GM18873 (cell line): ENCODE measurements at regions not wholly inside any gene's neighbourhood (a gene's known extent, or its start where the extent isn't known, plus 50 kb on each side); places are given as distances from the start of the nearest gene placed in this dataset.

Source experiments
- ATAC-seq: cut with Tn5 transposase; IDR thresholded peaks from one replicate; pipeline ENCODE4 v1.9.1; 2021; ENCODE audit warnings: mild to moderate bottlenecking, moderate library complexity, moderate number of reproducible peaks; ENCODE audit not compliant: unreplicated experiment, low FRiP score

DNA sequence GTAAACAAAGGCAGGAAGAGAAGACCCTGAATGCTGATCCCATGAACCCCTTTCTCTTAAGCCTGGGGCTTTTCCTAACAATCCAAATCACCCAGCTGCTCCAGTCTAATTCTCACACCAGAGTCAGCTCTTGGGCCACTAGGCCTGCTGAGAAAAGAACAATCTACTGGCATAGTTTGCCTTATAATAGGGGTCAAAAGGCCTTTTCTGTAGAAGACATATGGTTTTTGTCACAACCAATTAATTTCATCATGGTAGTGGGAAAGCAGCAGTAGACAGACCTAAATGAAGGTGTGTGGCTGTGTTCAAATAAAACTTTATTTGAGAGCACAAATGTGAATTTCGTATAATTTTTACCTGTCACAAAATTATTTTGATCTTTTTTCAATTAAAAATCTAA lies 994.7 kb upstream of the EPHA7 start:
- no peak for ATAC-seq

- ATAC-seq = no peak
These were observed 982.0 kb upstream of the EPHA7 start for GRCh38 chr6:94401311-94401710.

DNA sequence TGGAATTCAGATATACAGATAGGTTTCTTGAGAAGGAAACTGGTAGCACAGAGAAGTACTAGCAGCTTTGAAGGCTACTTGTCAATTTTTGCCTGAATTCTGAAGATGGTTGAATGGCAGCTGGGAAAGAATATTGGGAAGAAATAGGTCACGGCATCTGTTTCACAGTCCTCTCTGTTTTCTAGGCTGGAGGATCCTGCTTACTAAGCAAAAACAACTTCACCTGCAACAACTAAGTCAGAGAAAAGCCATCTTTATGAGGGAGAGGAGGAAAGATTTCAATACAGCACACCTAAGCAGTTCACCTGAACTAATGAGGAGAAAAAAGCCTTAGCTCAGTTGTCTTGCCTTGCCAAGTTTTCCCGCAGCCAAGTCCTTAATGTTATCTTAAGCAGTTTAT lies 975.5 kb upstream of the EPHA7 start:
- ATAC-seq = no peak

DNA sequence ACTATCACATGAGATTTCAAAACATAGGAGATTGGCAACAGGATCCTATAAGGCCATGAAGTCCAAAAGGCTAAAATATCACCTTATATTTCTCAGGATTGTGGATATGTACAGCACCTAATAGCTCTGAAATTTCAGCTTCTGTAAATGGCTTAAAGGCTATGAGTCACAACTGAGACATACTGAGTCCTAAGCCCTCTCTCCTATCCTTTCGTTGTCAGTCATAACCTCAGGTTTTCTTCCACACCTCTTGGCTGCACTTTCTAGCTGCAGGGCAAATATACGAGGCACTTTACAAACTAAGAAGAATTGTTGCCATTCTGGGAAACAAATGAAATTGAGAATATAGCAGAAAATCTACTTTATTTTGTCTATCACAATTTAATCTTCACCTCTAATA lies 969.9 kb upstream of the EPHA7 start:
- ATAC-seq = no peak

GRCh38 chr6:94377835-94378234 lies 958.5 kb upstream of the EPHA7 start:
- ATAC-seq = no peak

DNA sequence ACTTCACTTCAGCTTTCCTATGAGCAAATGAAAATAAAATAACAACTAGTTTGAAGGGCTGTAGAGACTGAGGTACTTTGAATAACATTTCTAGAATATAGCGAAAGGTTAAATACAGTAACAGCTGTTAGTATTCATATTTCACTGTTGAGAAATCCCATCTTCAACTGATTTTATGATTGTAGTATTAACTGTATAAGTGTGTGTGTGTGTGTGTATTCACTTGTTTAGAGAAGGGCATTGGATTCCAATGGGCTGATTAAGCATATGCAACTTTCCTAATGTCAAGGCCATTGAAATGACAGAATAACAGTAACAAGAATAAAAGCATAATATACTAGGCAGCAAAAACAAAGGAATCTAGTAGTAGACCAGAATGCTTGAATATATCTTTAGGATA lies 957.5 kb upstream of the EPHA7 start:
- ATAC-seq = no peak

- no peak for ATAC-seq
These were observed 952.9 kb upstream of the EPHA7 start for GRCh38 chr6:94372229-94372628.

DNA sequence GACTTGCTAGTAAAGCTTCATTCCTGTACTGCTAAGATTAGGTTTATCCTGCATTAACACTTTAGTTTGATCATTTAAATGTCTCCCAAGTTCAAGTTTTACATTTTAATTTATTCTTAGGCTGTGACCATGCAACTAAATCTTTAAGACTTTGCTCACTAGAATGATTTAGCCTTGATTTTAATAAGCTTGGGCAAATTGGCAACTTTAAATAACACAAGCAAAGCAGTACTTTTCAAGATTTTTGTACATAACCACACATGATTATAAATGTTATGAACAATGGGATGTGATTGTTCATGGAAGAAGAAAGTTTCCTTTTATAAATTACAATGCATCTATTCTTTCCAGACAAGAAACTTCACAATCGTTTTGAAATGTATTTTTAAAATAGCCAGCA lies 948.0 kb upstream of the EPHA7 start:
- no peak for ATAC-seq

GRCh38 chr6:94362061-94362864 lies 942.9 kb upstream of the EPHA7 start:
- ATAC-seq = no peak

DNA sequence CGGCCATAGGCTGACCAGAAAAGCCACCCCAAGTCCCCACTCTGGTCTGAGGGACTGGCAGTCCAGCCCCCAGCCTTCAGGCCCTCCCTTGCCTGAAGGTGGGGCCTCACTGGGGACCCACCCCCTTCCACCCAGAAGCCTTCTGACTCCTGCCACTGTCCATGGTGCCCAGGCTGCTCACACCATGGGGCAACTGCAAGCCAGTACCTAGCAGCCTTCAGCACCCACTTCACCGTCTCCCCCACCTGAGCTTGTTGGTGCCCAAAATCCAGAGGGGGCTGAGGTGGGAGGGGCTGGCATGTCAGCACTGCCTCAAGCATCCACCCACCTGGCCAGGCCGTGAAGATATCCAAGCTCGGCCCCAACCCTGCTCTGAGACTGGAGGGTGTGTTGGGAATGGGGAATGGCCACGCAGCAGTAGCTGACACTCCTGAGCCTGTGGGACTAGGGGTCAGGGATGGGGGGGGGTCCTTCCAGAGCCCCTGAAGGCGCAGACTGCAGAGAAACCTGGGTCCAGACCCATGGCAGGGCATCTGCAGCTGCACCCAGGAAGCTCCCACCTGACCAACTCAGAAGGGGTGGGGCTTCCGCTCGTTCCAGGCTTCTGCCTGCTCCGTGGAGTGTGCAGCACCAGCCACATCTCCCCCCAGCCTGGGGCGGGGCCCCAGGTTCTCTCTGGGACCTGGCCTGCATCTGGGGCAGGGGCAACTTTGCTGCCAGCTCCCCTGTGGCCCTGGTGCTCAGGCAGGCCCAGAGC lies 942.1 kb upstream of the EPHA7 start:
- no peak for ATAC-seq

DNA sequence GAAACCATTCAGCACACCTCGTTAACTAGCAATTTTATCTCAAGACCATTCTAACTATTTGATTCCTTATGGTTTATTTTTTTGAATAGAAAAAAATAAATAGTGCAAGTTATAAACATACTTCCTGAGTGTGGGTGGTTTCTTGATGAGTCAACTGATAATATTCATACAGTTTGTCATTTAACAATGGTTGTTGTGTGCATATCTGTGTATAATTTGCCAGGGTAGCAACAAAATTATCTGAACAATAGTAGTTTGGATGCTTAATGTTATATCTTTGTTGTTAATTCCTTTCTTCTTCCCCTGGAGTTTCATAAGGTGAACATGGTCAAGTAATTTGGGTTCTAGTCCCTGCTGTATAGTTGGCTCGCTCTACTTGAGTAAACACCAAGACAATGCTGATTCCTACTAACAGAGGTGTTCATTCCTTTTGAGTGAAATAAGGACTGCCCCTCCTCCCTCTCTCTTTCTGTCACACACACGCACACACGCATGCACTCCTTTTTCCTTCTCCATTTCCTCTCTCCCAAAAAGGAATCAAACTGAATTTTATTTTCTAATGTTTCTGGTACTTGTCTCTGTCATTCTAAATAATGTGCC lies 938.1 kb upstream of the EPHA7 start:
- ATAC-seq = no peak

GRCh38 chr6:94350833-94351232 lies 931.5 kb upstream of the EPHA7 start:
- no peak for ATAC-seq

GRCh38 chr6:94349227-94349626 lies 929.9 kb upstream of the EPHA7 start:
- ATAC-seq = no peak

DNA sequence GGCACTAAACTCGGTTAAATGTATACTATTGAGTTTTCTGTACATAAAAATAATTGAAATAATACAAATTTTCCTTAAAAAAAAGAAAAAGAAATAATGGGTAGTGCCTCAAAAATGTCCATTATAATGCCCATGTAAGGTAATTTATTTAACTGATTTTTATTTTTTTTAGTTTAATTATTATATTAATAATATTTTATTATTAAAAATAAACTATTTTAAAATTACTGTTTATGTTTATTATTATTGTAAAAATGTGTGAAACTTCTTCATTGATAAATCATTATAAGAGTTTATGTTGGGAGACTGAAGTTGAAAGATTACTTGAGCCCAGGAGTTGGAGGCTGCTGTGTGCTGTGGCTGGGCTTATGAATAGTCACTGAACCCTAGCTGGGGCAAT lies 925.5 kb upstream of the EPHA7 start:
- no peak for ATAC-seq

- no peak for ATAC-seq
These were observed 921.8 kb upstream of the EPHA7 start for GRCh38 chr6:94341173-94341572.

DNA sequence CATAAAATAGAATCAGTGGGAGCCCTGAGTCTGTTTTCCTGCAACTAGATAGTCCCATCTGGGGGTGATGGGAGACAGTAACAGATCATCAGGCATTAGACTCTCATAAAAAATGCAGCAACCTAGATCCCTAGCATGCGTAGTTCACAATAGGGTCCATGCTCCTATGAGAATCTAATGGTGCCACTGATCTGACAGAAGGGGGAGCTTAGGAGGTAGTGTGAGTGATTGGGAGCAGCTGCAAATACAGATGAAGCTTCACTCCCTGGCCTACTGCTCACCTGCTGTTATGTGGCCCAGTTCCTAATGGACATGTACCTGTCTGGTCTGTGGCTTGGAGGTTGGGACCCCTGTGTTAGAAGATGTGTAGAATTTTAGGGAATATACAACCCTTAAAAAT lies 904.5 kb upstream of the EPHA7 start:
- no peak for ATAC-seq

DNA sequence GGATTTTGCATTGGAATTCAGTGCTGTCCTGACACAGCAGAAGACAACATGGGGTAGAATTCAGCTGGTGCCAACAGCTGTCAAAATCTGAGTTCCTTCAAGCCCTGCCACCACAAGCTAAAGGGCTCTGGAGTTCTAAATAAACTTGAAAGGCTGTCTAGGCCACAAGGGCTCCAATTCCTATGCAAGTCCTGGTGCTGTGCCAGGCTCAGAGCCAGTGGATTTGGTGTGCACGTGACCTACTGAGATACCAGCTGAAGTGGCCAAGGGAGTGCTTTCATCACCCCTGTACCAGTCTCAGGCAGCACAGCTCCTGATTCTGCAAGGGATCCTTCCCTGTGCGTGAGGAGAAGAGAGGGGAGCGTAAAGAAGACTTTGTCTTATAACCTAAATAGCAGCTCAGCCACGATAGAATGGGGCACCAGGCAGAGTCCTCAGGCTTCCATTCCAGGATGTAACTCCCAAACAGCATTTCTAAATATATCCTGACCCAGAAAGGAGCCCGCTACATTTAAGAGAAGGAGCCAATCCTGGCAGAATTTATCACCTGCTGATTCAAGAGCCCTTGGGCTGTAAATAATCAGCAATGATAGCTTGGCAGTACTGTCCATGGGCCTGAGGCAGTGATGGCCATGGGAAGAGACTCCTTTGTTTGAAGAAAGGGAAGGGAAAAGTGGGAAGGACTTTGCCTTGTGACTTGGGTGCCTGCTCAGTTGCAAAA lies 881.2 kb upstream of the EPHA7 start:
- no peak for ATAC-seq

GRCh38 chr6:94289131-94289530 lies 869.8 kb upstream of the EPHA7 start:
- ATAC-seq = no peak

- ATAC-seq = no peak
These were observed 858.8 kb upstream of the EPHA7 start for GRCh38 chr6:94278146-94278545.

DNA sequence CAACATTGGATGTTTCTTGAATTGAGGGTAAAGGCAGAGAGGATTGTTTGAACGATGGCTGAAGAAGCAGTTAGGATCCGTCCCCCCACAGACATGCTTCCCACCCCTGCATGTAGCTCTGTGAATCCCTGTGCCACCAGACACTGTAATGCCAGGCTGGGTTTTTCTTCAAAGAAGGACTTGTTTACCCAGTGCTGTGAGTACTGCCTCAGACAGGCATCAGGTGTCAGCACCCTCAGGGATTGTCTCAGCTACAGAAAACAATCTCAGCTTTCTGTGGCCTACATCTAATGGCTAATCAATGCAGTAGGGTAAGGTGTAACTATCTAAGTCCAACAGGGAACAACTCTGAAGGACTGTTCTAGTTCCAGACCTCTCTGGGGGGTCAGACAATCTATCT lies 853.0 kb upstream of the EPHA7 start:
- no peak for ATAC-seq
